ENCODE measurements at regions not wholly inside any gene's neighbourhood (a gene's known extent, or its start where the extent isn't known, plus 50 kb on each side); places are given as distances from the start of the nearest gene placed in this dataset.

GRCh38 chr4:124035364-124036041, 638.9 kb downstream of the SPRY1 start:
- ATAC-seq (no peak), DNase-seq (ENCODE audit: low spot score) (no peak)
- Mint-ChIP-seq H3K27ac (no peak overlapping the region), H3K4me3 (no peak overlapping the region), H3K4me1 (no peaks in the 10 kb centered on the region; the same call in 1 of the 2 replicates), H3K36me3 (no peaks in the 10 kb centered on the region), H3K27me3 (ENCODE audit: low read depth) (no peaks in the 10 kb centered on the region), H3K9me3 (peaks cover 5% of the 10 kb centered on the region)
- TF ChIP-seq NFYB (CRISPR knock-in tag; conservative IDR thresholded peaks at IDR 0.05; ENCODE audit: low read depth) (no peak), ZNF121 (CRISPR knock-in tag; IDR thresholded peaks at IDR 0.05) (no peak), ZNF232 (CRISPR knock-in tag; IDR thresholded peaks at IDR 0.05) (no peak), MYBL2 (CRISPR knock-in tag; IDR thresholded peaks at IDR 0.05) (no peak), GRHL2 (CRISPR knock-in tag; IDR thresholded peaks at IDR 0.05; ENCODE audit: insufficient replicate concordance, severe bottlenecking) (no peak), NR3C1 (CRISPR knock-in tag; conservative IDR thresholded peaks at IDR 0.05; ENCODE audit: low read depth) (no peak), SOX15 (CRISPR knock-in tag; IDR thresholded peaks at IDR 0.05) (no peak), CREB1 (CRISPR knock-in tag; IDR thresholded peaks at IDR 0.05) (no peak), OVOL2 (CRISPR knock-in tag; IDR thresholded peaks at IDR 0.05; ENCODE audit: borderline replicate concordance) (no peak), ZNF416 (CRISPR knock-in tag; IDR thresholded peaks at IDR 0.05) (no peak), ZBTB21 (CRISPR knock-in tag; IDR thresholded peaks at IDR 0.05; ENCODE audit: borderline replicate concordance) (no peak), FOXK1 (CRISPR knock-in tag; IDR thresholded peaks at IDR 0.05) (no peak), GABPB1 (CRISPR knock-in tag; IDR thresholded peaks at IDR 0.05) (no peak), EMX1 (CRISPR knock-in tag; IDR thresholded peaks at IDR 0.05) (no peak)
- TF ChIP-seq, protein P1, sequence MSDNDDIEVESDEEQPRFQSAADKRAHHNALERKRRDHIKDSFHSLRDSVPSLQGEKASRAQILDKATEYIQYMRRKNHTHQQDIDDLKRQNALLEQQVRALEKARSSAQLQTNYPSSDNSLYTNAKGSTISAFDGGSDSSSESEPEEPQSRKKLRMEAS (CRISPR knock-in tag; IDR thresholded peaks at IDR 0.05) = no peak
- ChIA-PET CTCF (no interaction called here), POLR2A (no interaction called here)

DNA sequence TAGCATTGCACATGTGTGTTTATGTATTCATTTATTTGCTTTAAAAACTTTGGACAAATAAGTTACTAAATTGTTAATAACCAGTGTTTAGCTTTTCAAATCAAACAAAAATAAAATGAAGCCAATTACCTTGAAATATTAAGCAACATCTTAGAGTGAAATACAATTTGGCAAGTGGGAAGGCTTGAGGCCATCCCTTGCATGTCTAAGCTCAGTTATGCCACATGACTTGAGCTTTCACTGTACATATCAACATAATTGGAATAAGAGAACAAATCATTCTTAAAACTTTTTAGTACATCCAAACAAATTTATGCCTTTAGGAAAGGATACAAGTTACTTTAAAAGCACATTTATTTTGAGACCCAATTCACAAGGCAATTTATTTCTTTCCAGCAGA, 640.6 kb downstream of the SPRY1 start:
- H3K27ac Mint-ChIP-seq = no peak overlapping the region
- ChIA-PET POLR2A (no interaction called here), CTCF (no interaction called here)
- no peak overlapping the region for H3K4me3 Mint-ChIP-seq
- DNase-seq (ENCODE audit: low spot score) (no peak), ATAC-seq (no peak)
- no peaks in the 10 kb centered on the region for H3K36me3 Mint-ChIP-seq
- no peaks in the 10 kb centered on the region for H3K27me3 Mint-ChIP-seq (ENCODE audit: low read depth)
- TF ChIP-seq AR (CRISPR knock-in tag; IDR thresholded peaks at IDR 0.05) (no peak), SOX15 (CRISPR knock-in tag; IDR thresholded peaks at IDR 0.05) (no peak), OVOL2 (CRISPR knock-in tag; IDR thresholded peaks at IDR 0.05; ENCODE audit: borderline replicate concordance) (no peak)
- no peaks in the 10 kb centered on the region for H3K4me1 Mint-ChIP-seq
- H3K9me3 Mint-ChIP-seq = peaks cover 5% of the 10 kb centered on the region

GRCh38 chr4:124044330-124044729, 647.7 kb downstream of the SPRY1 start:
- Mint-ChIP-seq H3K4me1 (no peaks in the 10 kb centered on the region), H3K27ac (no peak overlapping the region), H3K9me3 (peaks cover 17% of the 10 kb centered on the region), H3K4me3 (no peak overlapping the region), H3K36me3 (0 out of 2 replicates have a peak, but pooled peaks cover 2% of the 10 kb centered on the region), H3K27me3 (ENCODE audit: low read depth) (no peaks in the 10 kb centered on the region; the same call in 1 of the 2 replicates)
- TF ChIP-seq ATF1 (CRISPR knock-in tag; IDR thresholded peaks at IDR 0.05) (no peak), ZNF416 (CRISPR knock-in tag; IDR thresholded peaks at IDR 0.05) (no peak), SP1 (CRISPR knock-in tag; conservative IDR thresholded peaks at IDR 0.05) (no peak), STAT6 (CRISPR knock-in tag; conservative IDR thresholded peaks at IDR 0.05; ENCODE audit: low read depth) (no peak)
- TF ChIP-seq, protein P2, sequence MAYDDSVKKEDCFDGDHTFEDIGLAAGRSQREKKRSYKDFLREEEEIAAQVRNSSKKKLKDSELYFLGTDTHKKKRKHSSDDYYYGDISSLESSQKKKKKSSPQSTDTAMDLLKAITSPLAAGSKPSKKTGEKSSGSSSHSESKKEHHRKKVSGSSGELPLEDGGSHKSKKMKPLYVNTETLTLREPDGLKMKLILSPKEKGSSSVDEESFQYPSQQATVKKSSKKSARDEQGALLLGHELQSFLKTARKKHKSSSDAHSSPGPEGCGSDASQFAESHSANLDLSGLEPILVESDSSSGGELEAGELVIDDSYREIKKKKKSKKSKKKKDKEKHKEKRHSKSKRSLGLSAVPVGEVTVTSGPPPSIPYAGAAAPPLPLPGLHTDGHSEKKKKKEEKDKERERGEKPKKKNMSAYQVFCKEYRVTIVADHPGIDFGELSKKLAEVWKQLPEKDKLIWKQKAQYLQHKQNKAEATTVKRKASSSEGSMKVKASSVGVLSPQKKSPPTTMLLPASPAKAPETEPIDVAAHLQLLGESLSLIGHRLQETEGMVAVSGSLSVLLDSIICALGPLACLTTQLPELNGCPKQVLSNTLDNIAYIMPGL (CRISPR knock-in tag; IDR thresholded peaks at IDR 0.05) = no peak
- DNase-seq (ENCODE audit: low spot score) (no peak), ATAC-seq (no peak)
- ChIA-PET CTCF (no interaction called here), POLR2A (no interaction called here)

Data from WTC11 (cell line).